ENCODE measurements at regions not wholly inside any gene's neighbourhood (a gene's known extent, or its start where the extent isn't known, plus 50 kb on each side); places are given as distances from the start of the nearest gene placed in this dataset.
A peak's percentile ranks its signal among the peaks of the same experiment; 100 is the strongest.

DNA sequence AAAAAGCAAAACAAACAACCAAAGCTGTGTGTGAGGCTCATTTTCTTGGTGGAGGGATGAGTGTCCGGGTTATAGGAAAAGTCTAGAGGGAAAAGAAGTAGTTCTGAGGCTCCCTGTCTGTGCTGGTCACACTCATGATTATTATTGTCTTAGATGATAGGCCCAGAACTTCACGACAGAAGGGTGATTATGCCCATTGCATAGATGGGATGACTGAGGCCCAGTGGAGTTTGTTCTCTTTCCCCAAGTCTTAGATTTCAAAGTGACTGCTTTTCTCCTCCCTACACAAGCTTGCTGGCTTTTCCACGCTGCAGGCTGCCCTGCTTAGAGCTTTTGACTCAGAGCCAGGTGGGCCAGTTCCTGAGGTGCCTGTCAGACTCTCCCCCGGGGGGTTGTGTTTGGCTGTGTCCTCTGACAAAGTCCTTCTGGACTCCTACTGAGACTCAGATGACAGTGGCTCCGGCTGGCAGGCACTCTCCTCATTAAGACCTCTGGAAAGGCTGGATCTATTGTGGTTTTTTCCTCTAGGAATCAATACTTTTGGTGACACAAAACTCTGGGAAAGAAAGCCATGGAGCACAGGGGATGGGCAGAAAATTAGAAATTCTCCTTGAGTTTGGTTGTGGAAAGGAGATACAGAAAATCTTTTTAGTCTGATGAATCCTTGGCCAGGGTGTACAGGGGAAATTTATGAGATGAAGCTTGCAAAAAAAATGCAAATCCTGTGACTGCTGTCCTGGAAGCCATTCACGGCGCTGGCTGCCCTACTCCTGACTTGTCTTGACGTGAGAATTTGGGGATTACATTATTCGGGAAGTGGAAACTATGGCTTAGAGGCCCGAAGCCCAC lies 120.9 kb downstream of the NSG2 start:
- DNase-seq (ENCODE audit: low read depth in 1 of 2, low spot score in 2 of 2) (no peak), FAIRE-seq (no peak)
- Histone ChIP-seq H4K5ac (ENCODE audit: insufficient read length, low read depth, low read length) (no peak overlapping the region), H3K4me1 (replicated peaks in 1 of 4; ENCODE audit: control insufficient read depth in 3 of 4, insufficient read depth in 4 of 4, low read length in 3 of 4) (no peaks in the 10 kb centered on the region), H2BK15ac (ENCODE audit: low read length) (no peak overlapping the region), H3K4me2 (ENCODE audit: insufficient read depth in 1 of 2, low read depth in 2 of 2, low read length in 2 of 2) (no peak overlapping the region), H2BK120ac (replicated peaks; ENCODE audit: low read depth, low read length) (no peak overlapping the region), H2AFZ (ENCODE audit: low read length) (no peak overlapping the region), H3K4ac (replicated peaks; ENCODE audit: insufficient read length, low read depth, low read length) (no peak overlapping the region), H3K9me3 (ENCODE audit: insufficient read depth in 2 of 2, low read depth in 1 of 2, low read length in 1 of 2) (0 out of 4 replicates have a peak, but pooled peaks cover 0 to 3% of the 10 kb centered on the region in 2 experiments), H2BK5ac (ENCODE audit: low read depth, low read length) (no peak overlapping the region), H3K9ac (replicated peaks in 1 of 4; ENCODE audit: extremely low read depth in 1 of 4, low read depth in 3 of 4, low read length in 3 of 4) (no peak overlapping the region), H3K27ac (ENCODE audit: low read depth, low read length) (no peak overlapping the region), H3K4me3 (ENCODE audit: extremely low read depth in 1 of 4, insufficient read depth in 2 of 4, low read depth in 3 of 4, low read length in 4 of 4) (no peak overlapping the region), H3K56ac (replicated peaks; ENCODE audit: insufficient read length, low read depth, low read length) (no peak overlapping the region), H4K20me1 (replicated peaks in 1 of 2; ENCODE audit: control insufficient read depth in 1 of 2, insufficient read depth in 2 of 2, low read length in 2 of 2) (no peaks in the 10 kb centered on the region), H3K14ac (ENCODE audit: insufficient read length) (no peak overlapping the region), H4K91ac (replicated peaks; ENCODE audit: insufficient read length, low read length) (no peak overlapping the region), H2BK12ac (ENCODE audit: low read depth, low read length) (no peak overlapping the region), H3K36me3 (ENCODE audit: control insufficient read depth in 2 of 4, insufficient read depth in 4 of 4, low read length in 3 of 4) (no peaks in the 10 kb centered on the region), H3K27me3 (replicated peaks in 1 of 4; ENCODE audit: control insufficient read depth in 3 of 4, extremely low read depth in 1 of 4, insufficient read depth in 3 of 4, low read length in 3 of 4) (no peaks in the 10 kb centered on the region), H2BK20ac (ENCODE audit: low read length) (no peak overlapping the region), H3K23me2 (ENCODE audit: low read depth, low read length) (no peaks in the 10 kb centered on the region), H3K23ac (ENCODE audit: insufficient read length) (no peak overlapping the region), H3K79me1 (ENCODE audit: low read depth, low read length) (no peaks in the 10 kb centered on the region; the same call in 1 of the 2 replicates), H2AK5ac (ENCODE audit: low read depth, low read length) (no peak overlapping the region), H4K8ac (ENCODE audit: extremely low read depth, insufficient read depth, low read length) (no peak overlapping the region), H3K18ac (ENCODE audit: extremely low read depth, low read length) (no peak overlapping the region), H3K79me2 (ENCODE audit: control insufficient read depth in 1 of 2, insufficient read depth in 2 of 2, low read length in 2 of 2) (no peaks in the 10 kb centered on the region)
- ChIA-PET CTCF (ENCODE audit: partially characterized antibody) (interaction anchor here (0.9 to 1.0 kb wide), 2 partner anchors 11 to 12 kb away, joined by 3 to 4 read pairs; no protein-coding TSS in a partner anchor), POLR2A (ENCODE audit: partially characterized antibody) (interaction anchor here (0.7 kb wide), 1 partner anchor 13 kb away, joined by 3 read pairs; no protein-coding TSS in a partner anchor)
- WGBS, 2 experiments (ENCODE audit: extremely low coverage in 1 of 2, insufficient coverage in 1 of 2, insufficient read length in 1 of 2, insufficient replicate concordance in 2 of 2, low coverage in 1 of 2, low lambda C conversion rate in 2 of 2, missing lambda C conversion rate in 1 of 2), result 87% methylated on average over 10 of the region's 10 CpGs; no CpG with 5 or more reads in 1 of the 2 experiments
- TF ChIP-seq SIRT6 (IDR thresholded peaks at IDR 0.05; ENCODE audit: low read length), result no peak
- peak; percentile 49; the same call in 1 of the 2 replicates for TF ChIP-seq KDM1A (IDR thresholded peaks at IDR 0.05; ENCODE audit: borderline replicate concordance, low read length)
